ENCODE measurements at regions not wholly inside any gene's neighbourhood (a gene's known extent, or its start where the extent isn't known, plus 50 kb on each side); places are given as distances from the start of the nearest gene placed in this dataset.

DNA sequence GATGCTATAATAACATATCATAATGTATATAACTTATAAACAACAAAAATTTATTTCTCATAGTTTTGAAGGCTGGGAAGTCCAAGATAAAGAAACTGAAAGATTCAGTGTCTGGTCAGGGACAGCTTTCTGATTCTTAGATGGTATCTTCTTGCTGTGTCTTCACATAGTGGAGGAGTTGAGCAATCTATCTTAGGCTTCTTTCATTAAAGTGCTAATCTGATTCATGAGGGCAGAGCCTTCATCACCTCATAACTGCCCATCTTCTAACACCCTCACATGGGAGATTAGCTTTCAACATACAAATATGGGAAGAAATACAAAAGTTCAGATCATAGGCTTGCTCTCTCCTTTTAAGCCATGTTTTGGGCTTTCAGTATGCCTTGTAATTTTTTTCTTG lies 774.8 kb upstream of the EPHA6 start:
- DNase-seq (no peak), ATAC-seq (no peak)
- H3K27ac Mint-ChIP-seq = no peak overlapping the region
- H3K4me3 Mint-ChIP-seq = no peak overlapping the region
- H3K4me1 Mint-ChIP-seq = no peaks in the 10 kb centered on the region
- no peaks in the 10 kb centered on the region for H3K27me3 Mint-ChIP-seq
- no peaks in the 10 kb centered on the region for H3K36me3 Mint-ChIP-seq (ENCODE audit: low read depth)
- no peaks in the 10 kb centered on the region for H3K9me3 ChIP-seq (ENCODE audit: control insufficient read depth, low read length, poor library complexity, severe bottlenecking)

DNA sequence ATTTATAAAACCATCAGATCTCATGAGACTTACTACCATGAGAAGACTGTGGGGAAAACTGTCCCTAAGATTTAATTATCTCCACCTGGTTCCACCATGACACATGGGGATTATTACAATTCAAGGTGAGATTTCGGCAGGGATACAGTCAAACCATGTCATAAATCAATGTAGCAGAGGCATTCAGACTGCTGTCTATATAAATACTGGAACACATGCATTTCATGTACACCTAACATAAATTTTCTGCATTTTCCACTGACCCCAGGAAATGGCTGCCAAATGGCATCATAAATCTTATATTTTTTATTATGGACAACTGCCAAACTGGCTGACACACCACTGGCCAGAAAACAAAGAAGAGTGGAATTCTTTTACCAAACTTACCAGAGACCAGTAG lies 755.1 kb upstream of the EPHA6 start:
- Mint-ChIP-seq H3K4me1 (no peaks in the 10 kb centered on the region), H3K27ac (no peak overlapping the region), H3K4me3 (no peak overlapping the region), H3K27me3 (no peaks in the 10 kb centered on the region), H3K36me3 (ENCODE audit: low read depth) (no peaks in the 10 kb centered on the region)
- DNase-seq (no peak), ATAC-seq (no peak)
- H3K9me3 ChIP-seq (ENCODE audit: control insufficient read depth, low read length, poor library complexity, severe bottlenecking) = no peaks in the 10 kb centered on the region

DNA sequence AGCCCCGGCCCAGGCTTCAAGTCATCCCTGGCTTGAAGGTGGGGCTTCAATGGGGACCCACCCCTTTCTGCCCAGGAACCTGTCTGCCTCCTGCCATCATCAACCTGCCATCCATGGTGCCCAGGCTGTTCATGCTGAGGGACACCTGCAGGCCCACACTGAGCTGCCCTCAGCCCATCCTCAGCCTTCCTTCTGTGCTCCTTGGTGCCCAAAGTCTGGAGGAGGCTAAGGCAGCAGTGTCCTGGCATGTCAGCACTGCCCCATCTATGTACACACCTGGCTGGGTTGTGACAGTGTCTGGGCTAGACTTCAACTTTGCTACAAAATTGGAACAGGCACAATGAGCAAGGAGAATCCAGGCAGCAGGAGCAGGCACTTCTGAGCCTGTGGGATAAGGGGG lies 745.3 kb upstream of the EPHA6 start:
- no peaks in the 10 kb centered on the region for H3K36me3 Mint-ChIP-seq (ENCODE audit: low read depth)
- no peaks in the 10 kb centered on the region for H3K27me3 Mint-ChIP-seq
- no peaks in the 10 kb centered on the region for H3K4me1 Mint-ChIP-seq
- H3K27ac Mint-ChIP-seq = no peak overlapping the region
- H3K9me3 ChIP-seq (ENCODE audit: control insufficient read depth, low read length, poor library complexity, severe bottlenecking) = no peaks in the 10 kb centered on the region
- DNase-seq = no peak
- ATAC-seq = no peak
- no peak overlapping the region for H3K4me3 Mint-ChIP-seq

DNA sequence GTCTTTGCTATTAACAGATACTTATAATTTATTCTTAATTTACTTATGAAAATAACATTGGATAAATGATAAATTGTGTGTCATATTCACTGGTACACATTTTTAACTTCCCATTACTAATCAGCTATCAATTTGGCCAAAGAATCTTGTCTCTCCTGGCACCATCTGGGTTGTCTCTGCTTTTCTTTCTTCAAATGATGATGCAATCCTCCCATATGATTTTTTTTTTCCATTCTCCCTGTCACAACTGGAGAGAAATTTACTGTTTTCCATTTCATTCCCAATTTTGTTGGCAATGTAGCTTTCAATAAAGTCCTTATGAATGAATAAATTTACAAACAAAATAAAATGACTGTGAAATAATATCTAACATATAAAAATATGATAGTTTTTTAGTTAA lies 743.7 kb upstream of the EPHA6 start:
- no peak overlapping the region for H3K27ac Mint-ChIP-seq
- no peak overlapping the region for H3K4me3 Mint-ChIP-seq
- H3K9me3 ChIP-seq (ENCODE audit: control insufficient read depth, low read length, poor library complexity, severe bottlenecking) = no peaks in the 10 kb centered on the region
- ATAC-seq = no peak
- no peaks in the 10 kb centered on the region for H3K27me3 Mint-ChIP-seq
- H3K36me3 Mint-ChIP-seq (ENCODE audit: low read depth) = no peaks in the 10 kb centered on the region
- DNase-seq = no peak
- H3K4me1 Mint-ChIP-seq = no peaks in the 10 kb centered on the region

DNA sequence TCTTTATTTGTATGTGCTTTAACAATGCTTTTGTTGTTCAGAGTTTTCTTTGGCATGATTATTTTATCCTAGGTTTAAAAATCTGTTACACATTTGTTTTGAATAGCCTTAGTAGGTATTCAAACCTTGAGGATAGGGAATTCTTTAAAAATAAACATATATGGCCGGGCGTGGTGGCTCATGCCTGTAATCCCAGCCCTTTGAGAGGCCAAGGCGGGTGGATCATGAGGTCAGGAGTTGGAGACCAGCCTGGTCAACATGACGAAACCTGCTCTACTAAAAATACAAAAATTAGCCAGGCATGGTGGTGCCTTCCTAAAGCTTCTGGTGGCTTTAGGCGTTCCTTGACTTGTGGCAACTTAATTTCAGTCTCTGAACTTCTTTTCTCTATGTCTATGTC lies 743.3 kb upstream of the EPHA6 start:
- no peak overlapping the region for H3K27ac Mint-ChIP-seq
- H3K36me3 Mint-ChIP-seq (ENCODE audit: low read depth) = no peaks in the 10 kb centered on the region
- H3K4me3 Mint-ChIP-seq = no peak overlapping the region
- H3K4me1 Mint-ChIP-seq = no peaks in the 10 kb centered on the region
- no peaks in the 10 kb centered on the region for H3K9me3 ChIP-seq (ENCODE audit: control insufficient read depth, low read length, poor library complexity, severe bottlenecking)
- ATAC-seq = no peak
- DNase-seq = no peak
- H3K27me3 Mint-ChIP-seq = no peaks in the 10 kb centered on the region

DNA sequence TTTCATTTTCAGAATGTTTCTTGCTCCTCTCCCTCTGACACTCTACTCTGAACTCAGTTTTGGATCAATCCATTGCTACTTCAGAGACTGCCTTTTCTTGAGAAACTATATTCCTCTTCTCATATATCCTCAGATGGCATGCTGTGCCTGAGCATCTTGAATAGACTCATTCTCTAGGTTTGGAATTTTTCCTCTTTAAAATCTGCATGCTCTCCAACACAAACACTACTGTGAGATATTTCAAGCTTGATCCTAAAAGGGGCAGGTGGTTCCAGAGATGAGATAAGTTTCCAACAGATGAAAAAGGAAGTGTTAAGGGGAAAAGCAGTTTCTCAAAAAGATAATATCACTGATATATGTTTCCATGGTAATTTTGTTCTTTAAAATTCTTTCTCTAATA lies 742.2 kb upstream of the EPHA6 start:
- Mint-ChIP-seq H3K4me3 (no peak overlapping the region), H3K4me1 (no peaks in the 10 kb centered on the region), H3K27ac (no peak overlapping the region), H3K27me3 (no peaks in the 10 kb centered on the region), H3K36me3 (ENCODE audit: low read depth) (no peaks in the 10 kb centered on the region)
- no peaks in the 10 kb centered on the region for H3K9me3 ChIP-seq (ENCODE audit: control insufficient read depth, low read length, poor library complexity, severe bottlenecking)
- no peak for DNase-seq
- no peak for ATAC-seq

DNA sequence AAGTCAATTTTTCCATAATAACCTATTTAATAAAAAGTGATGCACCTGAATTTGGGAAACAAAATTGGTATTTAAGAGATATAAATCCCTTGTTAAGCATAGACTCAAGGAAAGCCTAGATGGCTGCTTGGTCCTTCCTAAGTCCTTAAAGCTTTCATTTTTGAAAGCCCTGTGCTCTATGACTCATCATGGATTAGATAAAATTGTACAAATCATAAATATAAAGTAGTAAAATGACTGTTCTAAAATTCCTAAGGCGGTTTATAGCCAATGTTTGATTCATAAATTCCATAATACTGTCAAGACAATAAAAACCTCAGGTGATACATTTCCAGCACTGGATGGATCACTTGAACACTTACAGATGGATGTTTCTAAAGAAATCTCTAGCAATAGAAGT lies 730.8 kb upstream of the EPHA6 start:
- ATAC-seq (no peak), DNase-seq (no peak)
- Mint-ChIP-seq H3K27ac (no peak overlapping the region), H3K4me1 (no peaks in the 10 kb centered on the region), H3K4me3 (no peak overlapping the region), H3K27me3 (no peaks in the 10 kb centered on the region), H3K36me3 (ENCODE audit: low read depth) (no peaks in the 10 kb centered on the region)
- H3K9me3 ChIP-seq (ENCODE audit: control insufficient read depth, low read length, poor library complexity, severe bottlenecking) = no peaks in the 10 kb centered on the region

DNA sequence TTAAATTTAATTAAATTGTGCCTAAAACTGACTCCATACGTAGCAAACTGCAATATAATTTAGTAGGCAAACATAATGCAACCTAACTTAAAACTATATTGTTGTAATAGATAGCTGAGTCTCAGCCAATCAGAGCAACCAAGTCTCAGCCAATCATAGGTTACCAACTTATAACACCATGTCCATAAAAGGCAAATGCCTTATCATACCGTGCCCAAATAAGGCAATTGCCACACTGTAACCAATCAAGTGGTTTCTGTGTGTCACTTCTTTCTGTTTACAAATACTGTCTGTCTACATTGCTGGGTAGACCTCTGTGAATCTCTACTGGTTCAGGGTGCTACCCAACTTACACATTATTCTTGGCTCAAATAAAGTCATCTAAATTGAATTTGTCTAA lies 728.4 kb upstream of the EPHA6 start:
- H3K27ac Mint-ChIP-seq = no peak overlapping the region
- H3K36me3 Mint-ChIP-seq (ENCODE audit: low read depth) = no peaks in the 10 kb centered on the region
- DNase-seq (no peak), ATAC-seq (no peak)
- H3K4me1 Mint-ChIP-seq = no peaks in the 10 kb centered on the region
- no peaks in the 10 kb centered on the region for H3K27me3 Mint-ChIP-seq
- no peak overlapping the region for H3K4me3 Mint-ChIP-seq
- no peaks in the 10 kb centered on the region for H3K9me3 ChIP-seq (ENCODE audit: control insufficient read depth, low read length, poor library complexity, severe bottlenecking)

DNA sequence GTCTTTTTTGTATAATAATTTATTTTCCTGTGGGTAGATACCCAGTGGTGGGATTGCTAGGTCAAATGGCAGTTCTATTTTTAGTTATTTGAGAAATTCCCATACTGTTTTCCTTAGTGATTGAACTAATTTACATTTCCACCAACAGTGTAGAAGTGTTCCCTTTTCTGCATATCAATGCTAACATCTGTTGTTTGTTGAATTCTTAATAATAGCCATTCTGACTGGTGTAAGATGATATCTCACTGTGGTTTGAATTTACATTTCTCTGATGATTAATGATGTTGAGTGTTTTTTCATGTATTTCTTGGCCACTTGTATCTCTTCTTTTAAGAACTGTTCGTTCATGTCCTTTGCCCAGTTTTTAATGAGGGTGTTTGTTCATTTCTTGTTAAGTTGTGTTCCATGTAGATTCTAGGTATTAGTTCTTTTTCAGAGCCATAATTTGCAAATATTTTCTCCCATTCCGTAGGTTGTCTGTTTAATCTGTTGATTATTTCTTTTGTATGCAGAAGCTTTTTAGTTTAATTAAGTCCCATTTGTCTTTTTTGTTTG lies 713.3 kb upstream of the EPHA6 start:
- Mint-ChIP-seq H3K36me3 (ENCODE audit: low read depth) (no peaks in the 10 kb centered on the region), H3K27ac (no peak overlapping the region), H3K27me3 (no peaks in the 10 kb centered on the region), H3K4me1 (no peaks in the 10 kb centered on the region), H3K4me3 (no peak overlapping the region)
- no peak for ATAC-seq
- no peak for DNase-seq
- H3K9me3 ChIP-seq (ENCODE audit: control insufficient read depth, low read length, poor library complexity, severe bottlenecking) = no peaks in the 10 kb centered on the region

DNA sequence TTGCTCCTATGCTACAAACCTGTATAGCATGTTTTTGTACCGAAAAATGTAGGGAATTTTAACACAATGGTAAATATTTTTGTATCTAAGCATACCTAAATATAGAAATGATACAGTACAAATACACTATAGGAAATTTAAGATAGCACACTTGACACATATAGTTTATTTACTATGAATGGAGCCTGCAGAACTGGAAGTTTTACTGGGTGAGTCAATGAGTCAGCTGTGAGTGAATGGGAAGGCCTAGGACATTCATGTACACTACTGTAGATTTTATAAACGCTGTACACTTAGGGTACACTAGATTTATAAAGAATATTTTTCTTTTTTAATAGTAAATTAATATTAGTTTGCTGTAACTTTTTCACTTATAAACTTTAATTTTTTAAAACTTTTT lies 707.7 kb upstream of the EPHA6 start:
- Mint-ChIP-seq H3K27me3 (no peaks in the 10 kb centered on the region), H3K36me3 (ENCODE audit: low read depth) (no peaks in the 10 kb centered on the region), H3K4me1 (no peaks in the 10 kb centered on the region), H3K4me3 (no peak overlapping the region), H3K27ac (no peak overlapping the region)
- H3K9me3 ChIP-seq (ENCODE audit: control insufficient read depth, low read length, poor library complexity, severe bottlenecking) = no peaks in the 10 kb centered on the region
- DNase-seq (no peak), ATAC-seq (no peak)
